Keratinocyte (primary cell): ENCODE measurements at regions not wholly inside any gene's neighbourhood (a gene's known extent, or its start where the extent isn't known, plus 50 kb on each side); places are given as distances from the start of the nearest gene placed in this dataset.

Experiments
- DNase-seq: peaks from one replicate; pipeline ENCODE4 v3.0.0-alpha.2; 2011; ENCODE audit warnings: low read depth, missing footprints, low spot score
- FAIRE-seq: peaks from 2 replicates; lab custom pipeline; 2011; peaks lifted over from hg19 to GRCh38; lab: Jason Lieb, UNC
- H2AFZ ChIP-seq: 2 replicates; pipeline ENCODE4 v1.6.0; 2012; ENCODE audit warnings: low read length, control low read depth, inconsistent platforms; ENCODE audit not compliant: control insufficient read depth
- H3K27ac ChIP-seq: 2 replicates; pipeline ENCODE4 v1.5.1; 2011; ENCODE audit warnings: low read length; ENCODE audit not compliant: control insufficient read depth, insufficient read depth
- H3K27me3 ChIP-seq: 3 replicates; pipeline ENCODE4 v1.6.0; 2011; ENCODE audit warnings: low read length; ENCODE audit not compliant: control insufficient read depth, insufficient read depth; ENCODE audit errors: extremely low read depth
- H3K36me3 ChIP-seq, 2 experiments: 2 replicates in 1 of 2; 3 replicates in 1 of 2; pipeline ENCODE4 v1.5.1; 2011; ENCODE audit warnings: low read length in 2 of 2, mild to moderate bottlenecking in 1 of 2; ENCODE audit not compliant: control insufficient read depth in 2 of 2, insufficient read depth in 2 of 2; ENCODE audit errors: extremely low read depth in 1 of 2
- H3K4me1 ChIP-seq: 3 replicates; pipeline ENCODE4 v1.5.1; 2011; ENCODE audit warnings: low read length; ENCODE audit not compliant: control insufficient read depth, insufficient read depth; ENCODE audit errors: extremely low read depth
- H3K4me2 ChIP-seq: 3 replicates; pipeline ENCODE4 v1.6.0; 2011; ENCODE audit warnings: low read depth, low read length; ENCODE audit not compliant: control insufficient read depth, insufficient read depth; ENCODE audit errors: extremely low read depth
- H3K4me3 ChIP-seq, 3 experiments: fragments of 200-600 bp in 1 of 3; sonication (generic) in 1 of 3; 2 replicates in 2 of 3; 3 replicates in 1 of 3; pipeline ENCODE4 v1.5.1; 2011 to 2016; ENCODE audit warnings: low read length in 3 of 3, mild to moderate bottlenecking in 3 of 3, control low read depth in 2 of 3, inconsistent platforms in 1 of 3, low read depth in 1 of 3, mixed read lengths in 1 of 3, mixed run types in 1 of 3, moderate library complexity in 1 of 3; ENCODE audit not compliant: control insufficient read depth in 2 of 3, insufficient read depth in 2 of 3; ENCODE audit errors: extremely low read depth in 1 of 3
- H3K79me2 ChIP-seq: 2 replicates; pipeline ENCODE4 v1.6.0; 2012; ENCODE audit warnings: low read length; ENCODE audit not compliant: control insufficient read depth, insufficient read depth
- H3K9ac ChIP-seq: 3 replicates; pipeline ENCODE4 v1.6.0; 2011; ENCODE audit warnings: low read length; ENCODE audit not compliant: control insufficient read depth, insufficient read depth; ENCODE audit errors: extremely low read depth
- H3K9me1 ChIP-seq: 3 replicates; pipeline ENCODE4 v1.6.0; 2011; ENCODE audit warnings: low read length; ENCODE audit not compliant: control insufficient read depth, insufficient read depth; ENCODE audit errors: extremely low read depth
- H3K9me3 ChIP-seq: 2 replicates; pipeline ENCODE4 v1.5.1; 2012; ENCODE audit warnings: low read depth, low read length; ENCODE audit not compliant: control insufficient read depth
- H4K20me1 ChIP-seq: 3 replicates; pipeline ENCODE4 v1.6.0; 2011; ENCODE audit warnings: low read length; ENCODE audit not compliant: control insufficient read depth, insufficient read depth; ENCODE audit errors: extremely low read depth
- CTCF ChIP-seq, 3 experiments: IDR thresholded peaks in 1 of 3; conservative IDR thresholded peaks in 1 of 3; optimal IDR thresholded peaks in 1 of 3; 2 replicates in 2 of 3; 3 replicates in 1 of 3; pipeline versions ENCODE3 to v1.5.1; 2011; ENCODE audit warnings: low read length in 3 of 3, mild to moderate bottlenecking in 3 of 3, moderate library complexity in 2 of 3, control low read depth in 1 of 3, inconsistent platforms in 1 of 3; ENCODE audit not compliant: insufficient read depth in 2 of 3; ENCODE audit errors: extremely low read depth in 1 of 3
- EZH2 ChIP-seq: IDR thresholded peaks from one replicate; pipeline ENCODE4 v1.6.1; 2012; ENCODE audit warnings: inconsistent platforms, mild to moderate bottlenecking, low read length, moderate library complexity
- dilution Hi-C: fragments of 300-500 bp; cut with MboI; formaldehyde crosslinking; loops from one replicate; pipeline ENCODE4 v1.7.0; 2020; ENCODE audit warnings: low sequenced_read_pairs; ENCODE audit not compliant: extremely low pct_ligation_motif_present

- no peak for FAIRE-seq
Observed at GRCh38 chr5:60368100-60368499, 331.9 kb downstream of the DEPDC1B start.

GRCh38 chr5:60366489-60366888, 333.5 kb downstream of the DEPDC1B start:
- no peak for DNase-seq
- H3K4me3 ChIP-seq, result no peak overlapping the region
- no peaks in the 10 kb centered on the region for H3K9me1 ChIP-seq
- FAIRE-seq, result no peak
- dilution Hi-C loops, result no loop called here
- no peaks in the 10 kb centered on the region for H3K36me3 ChIP-seq
- no peaks in the 10 kb centered on the region for H4K20me1 ChIP-seq
- no peak overlapping the region for H3K9ac ChIP-seq
- no peak overlapping the region for H3K4me2 ChIP-seq
- H3K27ac ChIP-seq, result no peak overlapping the region
- no peaks in the 10 kb centered on the region for H3K9me3 ChIP-seq
- no peaks in the 10 kb centered on the region for H3K79me2 ChIP-seq
- TF ChIP-seq EZH2, result no peak
- TF ChIP-seq CTCF (optimal IDR thresholded peaks at IDR 0.05 in 1 of 3, IDR thresholded peaks at IDR 0.05 in 1 of 3, conservative IDR thresholded peaks at IDR 0.05 in 1 of 3; ENCODE audit: extremely low read depth in 1 of 3, insufficient read depth in 2 of 3, low read length in 3 of 3), result no peak
- H3K4me1 ChIP-seq, result no peaks in the 10 kb centered on the region
- H3K27me3 ChIP-seq, result no peaks in the 10 kb centered on the region
- no peak overlapping the region for H2AFZ ChIP-seq

More at GRCh38 chr5:60368100-60368499, 331.9 kb downstream of the DEPDC1B start:
- Histone ChIP-seq H4K20me1 (no peaks in the 10 kb centered on the region), H3K36me3 (no peaks in the 10 kb centered on the region), H3K79me2 (no peaks in the 10 kb centered on the region), H3K9me1 (no peaks in the 10 kb centered on the region), H3K27ac (no peak overlapping the region), H3K27me3 (no peaks in the 10 kb centered on the region), H3K9me3 (no peaks in the 10 kb centered on the region), H3K4me1 (no peaks in the 10 kb centered on the region), H3K4me2 (no peak overlapping the region), H3K4me3 (no peak overlapping the region), H3K9ac (no peak overlapping the region), H2AFZ (no peak overlapping the region)
- dilution Hi-C loops, result no loop called here
- no peak for TF ChIP-seq CTCF (optimal IDR thresholded peaks at IDR 0.05 in 1 of 3, IDR thresholded peaks at IDR 0.05 in 1 of 3, conservative IDR thresholded peaks at IDR 0.05 in 1 of 3; ENCODE audit: extremely low read depth in 1 of 3, insufficient read depth in 2 of 3, low read length in 3 of 3)
- no peak for TF ChIP-seq EZH2
- DNase-seq, result no peak
